ENCODE measurements at regions not wholly inside any gene's neighbourhood (a gene's known extent, or its start where the extent isn't known, plus 50 kb on each side); places are given as distances from the start of the nearest gene placed in this dataset.

- TF ChIP-seq SPI1 (IDR thresholded peaks at IDR 0.05; ENCODE audit: low read depth, low read length) (no peak), POLR2A (IDR thresholded peaks at IDR 0.05; ENCODE audit: low read depth, low read length) (no peak), POLR2AphosphoS5 (IDR thresholded peaks at IDR 0.05; ENCODE audit: low read depth, low read length) (no peak), TAF1 (IDR thresholded peaks at IDR 0.05; ENCODE audit: low read depth, low read length) (no peak), POU2F2 (IDR thresholded peaks at IDR 0.05; ENCODE audit: low read depth, low read length) (no peak)
Observed at GRCh38 chr17:51555153-51555552, 294.8 kb downstream of the UTP18 start.

Data from GM12891 (cell line).